HG03039 (cell line): ENCODE measurements at regions not wholly inside any gene's neighbourhood (a gene's known extent, or its start where the extent isn't known, plus 50 kb on each side); places are given as distances from the start of the nearest gene placed in this dataset.
"Not testable (repeated sequence)": the region's sequence is repeated elsewhere in the genome, so short reads cannot be mapped to it uniquely, and the experiment has no call there.

Source experiments
- ATAC-seq: cut with Tn5 transposase; IDR thresholded peaks from one replicate; pipeline ENCODE4 v1.9.1; 2021; ENCODE audit warnings: mild to moderate bottlenecking, moderate library complexity; ENCODE audit not compliant: unreplicated experiment

DNA sequence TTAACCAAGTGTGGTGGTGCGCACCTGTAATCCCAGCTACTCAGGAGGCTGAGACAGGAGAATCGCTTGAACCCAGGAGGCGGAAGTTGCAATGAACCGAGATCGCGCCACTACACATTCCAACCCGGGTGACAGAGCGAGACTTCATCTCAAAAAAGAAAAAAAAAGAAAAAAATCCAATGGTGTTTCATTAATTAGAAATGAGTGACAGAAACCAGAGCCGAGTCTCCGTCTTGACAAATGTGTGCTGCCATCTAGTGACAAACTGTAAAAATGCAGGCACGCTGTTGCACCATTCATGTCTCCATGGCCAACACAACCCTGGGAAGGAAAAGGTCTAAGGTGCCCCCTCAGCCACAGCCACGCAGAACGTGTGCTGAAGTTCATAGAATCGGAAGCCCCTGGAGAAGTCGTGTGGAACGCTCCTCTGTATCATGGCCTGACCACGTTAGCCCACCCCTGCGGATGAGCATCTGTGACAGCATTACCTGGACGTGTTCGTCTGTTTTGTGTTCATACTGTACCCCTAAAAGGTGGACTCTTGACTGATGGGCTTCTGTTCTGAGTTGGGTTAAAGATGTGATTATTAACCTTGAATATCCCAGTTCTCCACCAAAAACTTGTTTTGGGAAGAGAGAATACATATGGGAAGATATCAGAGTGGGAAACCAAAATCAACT is 94.9 kb downstream of the LYZL2 start:
- ATAC-seq, result no peak

DNA sequence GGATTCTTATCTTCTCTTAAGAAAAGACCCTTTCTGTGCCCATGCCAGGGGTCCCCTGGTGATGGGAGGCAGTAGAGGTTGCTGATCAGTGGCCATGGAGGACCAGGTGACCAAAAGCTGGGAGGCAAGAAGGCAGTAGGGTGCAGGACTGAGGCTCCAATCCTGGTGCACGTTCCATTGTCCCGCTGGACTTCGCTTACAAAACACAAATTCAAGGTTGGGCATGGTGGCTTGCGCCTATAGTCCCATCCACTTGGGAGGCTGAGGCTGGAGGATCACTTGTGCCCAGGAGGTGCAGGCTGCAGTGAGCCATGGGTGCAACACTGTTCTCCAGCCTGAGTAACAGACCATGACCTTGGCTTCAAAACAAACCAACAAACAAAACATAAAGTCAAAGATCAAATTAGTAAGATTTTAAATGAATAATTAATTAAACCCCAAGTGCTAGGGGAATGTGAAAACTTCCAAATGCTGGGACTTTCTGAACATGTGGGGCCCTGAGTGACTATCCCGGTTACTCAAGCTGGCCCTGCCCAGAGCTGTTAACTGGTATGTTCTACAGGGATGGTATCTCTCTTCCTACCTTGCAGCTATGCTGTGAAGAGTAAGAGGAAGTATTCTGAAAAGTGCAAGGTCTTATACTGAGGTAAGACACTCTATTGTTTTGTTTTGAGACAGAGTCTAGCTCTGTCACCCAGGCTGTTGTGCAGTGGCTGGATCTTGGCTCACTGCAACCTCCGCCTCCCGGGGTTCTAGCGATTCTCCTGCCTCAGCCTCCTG is 97.6 kb downstream of the LYZL2 start:
- ATAC-seq, result no peak

DNA sequence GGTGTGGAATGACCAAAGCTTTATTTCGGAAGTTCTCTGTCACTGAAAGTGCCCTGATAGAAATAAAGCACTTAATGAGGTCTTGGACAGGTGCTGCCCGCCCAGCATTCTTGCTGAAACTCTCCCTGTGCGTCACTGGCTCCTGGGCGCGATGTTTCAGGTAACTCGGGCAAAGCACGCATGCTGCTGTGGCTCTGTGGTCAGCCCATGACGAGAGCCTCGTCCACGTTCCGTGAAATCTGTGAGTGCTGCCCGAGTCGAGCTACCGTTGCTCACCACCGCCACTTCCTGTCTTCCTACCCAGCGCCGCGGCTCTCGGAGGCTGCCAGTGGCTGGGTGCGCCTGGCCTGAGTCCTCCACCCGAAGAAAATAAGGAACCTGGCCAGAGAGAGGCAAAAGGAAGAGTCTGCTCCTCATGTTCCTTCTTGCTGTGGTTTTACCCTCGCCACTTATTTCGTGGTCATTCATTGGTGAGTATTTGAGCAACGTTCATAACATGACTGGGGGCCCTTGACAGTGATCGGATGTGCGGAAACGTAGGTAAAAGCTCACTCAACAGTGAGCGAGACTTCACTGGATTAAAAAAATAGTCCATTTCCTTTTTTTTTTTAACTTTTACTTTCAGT is 95.5 kb downstream of the MAP3K8 start:
- peak; percentile 69 for ATAC-seq

DNA sequence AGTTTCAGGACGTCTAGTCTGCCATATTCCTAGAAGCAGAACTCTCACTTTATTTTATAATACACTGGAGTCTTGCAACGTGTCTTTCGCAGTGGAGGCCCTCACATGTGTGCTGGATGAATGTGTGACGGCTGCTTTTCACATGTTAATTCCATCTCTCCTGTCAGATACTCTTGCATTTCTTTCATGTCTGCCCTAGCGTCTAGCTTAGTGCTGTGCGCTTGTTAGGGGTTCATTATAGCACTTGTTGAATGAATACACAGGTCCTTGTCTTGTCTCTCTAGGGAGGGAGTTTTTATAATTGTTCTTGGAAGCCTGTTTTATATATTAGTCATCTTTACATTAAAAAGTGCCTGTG is 94.4 kb downstream of the MAP3K8 start:
- no peak for ATAC-seq

DNA sequence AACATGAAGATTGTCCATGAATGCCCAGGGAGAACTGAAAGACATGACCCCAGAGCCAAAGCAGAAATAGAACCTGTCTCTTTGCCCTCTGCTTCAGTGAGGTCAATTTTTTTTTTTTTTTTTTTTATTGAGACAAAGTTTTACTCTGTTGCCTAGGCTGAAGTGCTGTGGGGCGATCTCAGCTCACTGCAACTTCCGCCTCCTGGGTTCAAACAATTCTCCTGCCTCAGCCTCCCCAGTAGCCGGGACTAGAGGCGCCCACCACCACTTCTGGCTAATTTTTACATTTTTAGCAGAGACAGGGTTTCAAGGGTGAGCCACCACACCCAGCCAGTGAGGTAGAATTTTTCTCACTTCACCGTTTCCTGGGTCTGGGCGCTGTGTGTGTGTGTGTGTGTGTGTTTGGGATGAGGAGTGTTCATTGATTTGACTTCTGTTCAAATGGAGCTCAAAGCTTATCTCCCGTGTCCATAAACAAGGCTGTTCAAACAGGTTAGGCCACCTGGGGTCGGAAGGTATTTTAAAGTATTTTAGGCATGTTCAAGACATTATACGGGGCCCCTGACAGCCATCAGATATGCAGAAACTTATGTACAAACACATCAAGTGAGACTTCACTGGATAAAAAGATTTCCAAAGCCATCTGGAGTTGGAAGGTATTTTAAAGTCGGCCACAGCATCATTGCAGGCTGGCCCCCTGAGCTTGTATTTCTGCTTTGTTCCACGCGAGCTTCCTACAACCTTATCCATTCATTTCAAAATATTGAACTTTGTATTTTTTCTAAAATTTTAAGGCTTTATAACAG is 93.8 kb downstream of the MAP3K8 start:
- ATAC-seq, result no peak

DNA sequence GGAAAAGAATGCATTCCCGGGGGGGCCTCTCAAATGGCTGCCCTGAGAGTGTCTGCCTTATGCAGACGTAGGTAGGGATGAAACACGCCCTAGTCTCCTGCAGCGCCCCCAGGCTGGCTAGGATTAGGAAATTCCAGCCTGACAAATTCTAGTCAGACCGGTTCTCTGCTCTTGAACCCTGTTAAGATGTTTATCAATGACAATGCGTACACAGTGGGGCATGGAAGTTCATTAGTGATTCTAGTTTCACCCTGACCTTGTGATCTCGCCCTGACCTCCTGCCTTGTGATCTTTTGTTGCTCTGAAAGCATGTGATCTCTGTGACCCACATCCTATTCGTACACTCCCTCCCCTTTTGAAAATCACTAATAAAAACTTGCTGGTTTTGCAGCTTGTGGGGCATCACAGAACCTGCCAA is 88.7 kb downstream of the MAP3K8 start:
- ATAC-seq, result not testable (repeated sequence)

DNA sequence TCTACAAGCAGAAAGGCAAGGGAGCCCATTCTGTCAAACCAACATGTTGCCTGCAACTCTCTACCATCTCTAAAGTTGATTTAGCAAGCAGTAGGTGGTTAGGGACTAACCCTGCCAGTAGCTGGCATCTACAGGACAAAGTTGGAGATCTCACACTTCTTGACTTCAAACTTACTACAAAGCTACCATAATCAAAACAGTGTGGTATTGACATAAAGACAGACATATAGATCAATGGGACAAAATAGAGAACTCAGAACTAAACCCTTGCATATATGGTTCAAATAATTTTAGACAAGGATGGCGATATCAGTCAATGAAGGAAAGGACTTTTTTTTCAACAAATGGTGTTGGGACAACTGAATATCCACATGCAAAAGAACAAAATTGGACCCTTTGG is 84.9 kb downstream of the MAP3K8 start:
- ATAC-seq, result no peak
